Daoy (cell line): ENCODE measurements at regions not wholly inside any gene's neighbourhood (a gene's known extent, or its start where the extent isn't known, plus 50 kb on each side); places are given as distances from the start of the nearest gene placed in this dataset.
A peak's percentile ranks its signal among the peaks of the same experiment; 100 is the strongest.

Experiments
- DNase-seq: peaks from one replicate; pipeline ENCODE4 v3.0.0-alpha.2; 2015; ENCODE audit warnings: low read depth

GRCh38 chr5:52674815-52675545 lies 112.7 kb upstream of the ITGA1 start:
- DNase-seq = peak; percentile 62

- no peak for DNase-seq
Observed at GRCh38 chr5:52682492-52682891, 105.2 kb upstream of the ITGA1 start.

- no peak for DNase-seq
Observed at GRCh38 chr5:52684051-52684450, 103.7 kb upstream of the ITGA1 start.

GRCh38 chr5:52685566-52685965 lies 102.2 kb upstream of the ITGA1 start:
- DNase-seq = no peak

GRCh38 chr5:52685971-52686370 lies 101.7 kb upstream of the ITGA1 start:
- DNase-seq = no peak

GRCh38 chr5:52690236-52690768 lies 97.4 kb upstream of the ITGA1 start:
- peak; percentile 20 for DNase-seq

GRCh38 chr5:52692039-52692438 lies 95.7 kb upstream of the ITGA1 start:
- DNase-seq = peak; percentile 19

- no peak for DNase-seq
Observed at GRCh38 chr5:52692606-52693005, 95.1 kb upstream of the ITGA1 start.

- peak; percentile 14 for DNase-seq
Observed at GRCh38 chr5:52693280-52693679, 94.4 kb upstream of the ITGA1 start.

- DNase-seq = no peak
Observed at GRCh38 chr5:52693836-52694235, 93.9 kb upstream of the ITGA1 start.

GRCh38 chr5:52694648-52695047 lies 93.1 kb upstream of the ITGA1 start:
- DNase-seq = no peak

GRCh38 chr5:52702877-52703276 lies 84.8 kb upstream of the ITGA1 start:
- DNase-seq = no peak

- DNase-seq = no peak
Observed at GRCh38 chr5:52703321-52703720, 84.4 kb upstream of the ITGA1 start.

GRCh38 chr5:52705720-52706119 lies 82.0 kb upstream of the ITGA1 start:
- peak; percentile 26 for DNase-seq

- DNase-seq = no peak
Observed at GRCh38 chr5:52706775-52707174, 80.9 kb upstream of the ITGA1 start.

GRCh38 chr5:52707616-52708015 lies 80.1 kb upstream of the ITGA1 start:
- no peak for DNase-seq

GRCh38 chr5:52708463-52708862 lies 79.3 kb upstream of the ITGA1 start:
- DNase-seq = no peak

- DNase-seq = peak; percentile 49
Observed at GRCh38 chr5:52709167-52709925, 78.4 kb upstream of the ITGA1 start.

GRCh38 chr5:52710310-52710971 lies 77.3 kb upstream of the ITGA1 start:
- DNase-seq = no peak

- DNase-seq = no peak
Observed at GRCh38 chr5:52710972-52711596, 76.6 kb upstream of the ITGA1 start.

- DNase-seq = no peak
Observed at GRCh38 chr5:52712354-52712753, 75.4 kb upstream of the ITGA1 start.
